BJ (cell line): ENCODE measurements at regions not wholly inside any gene's neighbourhood (a gene's known extent, or its start where the extent isn't known, plus 50 kb on each side); places are given as distances from the start of the nearest gene placed in this dataset.

ENCODE experiments used
- CTCF ChIA-PET: fragments of 350-600 bp; formaldehyde crosslinking; extraction: SDS; loops from one replicate; lab custom pipeline; 2021; ENCODE audit warnings: antibody characterized with exemption, inconsistent platforms; lab: Yijun Ruan, JAX
- POLR2A ChIA-PET: fragments of 300-600 bp; sonication (Branson Sonifier 250); formaldehyde crosslinking; extraction: SDS; loops from one replicate; lab custom pipeline; 2021; ENCODE audit warnings: antibody characterized with exemption; lab: Charles Lee
- DNase-seq: peaks from one replicate; pipeline ENCODE4 v3.0.0-alpha.2; 2011; ENCODE audit warnings: low read depth
- H3K27me3 ChIP-seq: 2 replicates; pipeline ENCODE4 v1.6.0; 2011; ENCODE audit warnings: low read length; ENCODE audit not compliant: control insufficient read depth, insufficient read depth
- H3K36me3 ChIP-seq: 2 replicates; pipeline ENCODE4 v1.5.1; 2011; ENCODE audit warnings: low read length; ENCODE audit not compliant: control insufficient read depth, insufficient read depth
- H3K4me3 ChIP-seq: 2 replicates; pipeline ENCODE4 v1.5.1; 2011; ENCODE audit warnings: low read depth, mild to moderate bottlenecking, control low read depth, low read length
- CTCF ChIP-seq: IDR thresholded peaks from 2 replicates; pipeline ENCODE4 v1.5.1; 2011; ENCODE audit warnings: low read depth, mild to moderate bottlenecking, control low read depth, inconsistent platforms, low read length, moderate library complexity; ENCODE audit not compliant: insufficient read depth

- TF ChIP-seq CTCF, result no peak
- no peaks in the 10 kb centered on the region for H3K36me3 ChIP-seq
Measured at GRCh38 chr4:178894126-178894525, 1451.9 kb upstream of the AGA start.

GRCh38 chr4:178899084-178899483 is 1456.8 kb upstream of the AGA start:
- no peak for TF ChIP-seq CTCF
- H3K27me3 ChIP-seq, result no peaks in the 10 kb centered on the region
- POLR2A ChIA-PET, result no interaction called here
- CTCF ChIA-PET, result no interaction called here
- H3K4me3 ChIP-seq, result no peak overlapping the region
- no peaks in the 10 kb centered on the region for H3K36me3 ChIP-seq
- no peak for DNase-seq

More at GRCh38 chr4:178894126-178894525, 1451.9 kb upstream of the AGA start:
- CTCF ChIA-PET, result no interaction called here
- POLR2A ChIA-PET, result no interaction called here
- DNase-seq, result no peak
- Histone ChIP-seq H3K4me3 (no peak overlapping the region), H3K27me3 (no peaks in the 10 kb centered on the region)

- TF ChIP-seq CTCF, result no peak
- Histone ChIP-seq H3K4me3 (no peak overlapping the region), H3K27me3 (no peaks in the 10 kb centered on the region), H3K36me3 (no peaks in the 10 kb centered on the region)
- ChIA-PET CTCF (no interaction called here), POLR2A (no interaction called here)
- no peak for DNase-seq
Measured at GRCh38 chr4:178917756-178918155, 1475.5 kb upstream of the AGA start.

GRCh38 chr4:178937130-178937529 is 1494.9 kb upstream of the AGA start:
- Histone ChIP-seq H3K27me3 (no peaks in the 10 kb centered on the region), H3K36me3 (no peaks in the 10 kb centered on the region), H3K4me3 (no peak overlapping the region)
- ChIA-PET POLR2A (no interaction called here), CTCF (no interaction called here)
- TF ChIP-seq CTCF, result no peak
- no peak for DNase-seq

GRCh38 chr4:178941975-178942374 is 1499.7 kb upstream of the AGA start:
- no peak overlapping the region for H3K4me3 ChIP-seq
- DNase-seq, result no peak
- H3K27me3 ChIP-seq, result no peaks in the 10 kb centered on the region
- TF ChIP-seq CTCF, result no peak
- ChIA-PET POLR2A (no interaction called here), CTCF (no interaction called here)
- no peaks in the 10 kb centered on the region for H3K36me3 ChIP-seq
